ENCODE measurements at regions not wholly inside any gene's neighbourhood (a gene's known extent, or its start where the extent isn't known, plus 50 kb on each side); places are given as distances from the start of the nearest gene placed in this dataset.
A peak's percentile ranks its signal among the peaks of the same experiment; 100 is the strongest.

DNA sequence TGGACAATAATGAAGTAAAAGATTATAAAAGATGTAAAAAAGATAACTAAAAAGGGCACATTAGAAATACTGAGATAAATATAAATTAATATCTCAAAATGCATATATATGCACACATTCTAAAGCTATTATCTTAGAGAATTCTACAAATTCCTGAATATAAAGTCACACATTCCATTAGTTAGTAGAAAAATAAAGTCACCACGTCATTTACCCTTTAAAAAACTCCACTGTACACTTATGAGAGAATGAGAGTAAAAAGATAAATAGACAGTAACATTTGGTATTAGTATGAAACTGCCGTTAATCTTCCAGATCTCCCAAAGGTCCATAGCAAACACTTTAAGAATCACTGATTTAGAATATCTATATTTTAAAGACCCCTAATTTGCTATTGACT, 67.2 kb upstream of the IL15 start:
- Histone ChIP-seq H3K27ac (peak overlapping the region; percentile 8; the same call in 1 of the 2 replicates), H3K4me3 (no peak overlapping the region), H3K36me3 (ENCODE audit: insufficient read depth, low read length) (no peaks in the 10 kb centered on the region), H3K9ac (ENCODE audit: insufficient read length) (no peak overlapping the region), H3K9me3 (ENCODE audit: low read depth, low read length) (no peaks in the 10 kb centered on the region)
- TF ChIP-seq EZH2 (IDR thresholded peaks at IDR 0.05) (no peak), POLR2AphosphoS5 (IDR thresholded peaks at IDR 0.05; ENCODE audit: borderline replicate concordance, low read depth, low read length) (no peak), FOXP2 (optimal IDR thresholded peaks at IDR 0.05; ENCODE audit: control extremely low read depth, extremely low read length, insufficient read depth) (no peak)
- DNase-seq (ENCODE audit: low read depth, low spot score): no peak

DNA sequence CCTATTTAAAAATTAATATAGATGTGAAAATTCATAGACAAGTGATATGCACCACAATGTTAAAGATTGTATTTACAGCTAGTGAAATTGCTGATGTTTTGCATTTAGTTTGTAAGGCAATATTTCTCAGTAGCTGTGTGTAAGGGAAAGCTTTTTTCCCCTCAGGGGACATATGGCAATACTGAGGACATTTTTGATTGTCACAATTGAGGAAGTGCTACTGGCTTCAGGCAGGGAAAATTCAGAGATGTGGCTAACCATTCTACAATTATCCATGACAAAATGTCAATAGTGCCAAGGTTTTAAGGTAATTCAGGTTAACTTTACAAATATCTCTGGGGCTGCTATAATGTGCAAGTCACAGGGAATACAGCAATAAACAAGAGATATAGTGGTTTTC, 66.1 kb upstream of the IL15 start:
- DNase-seq (ENCODE audit: low read depth, low spot score): no peak
- no peak overlapping the region for H3K4me3 ChIP-seq
- TF ChIP-seq FOXP2 (optimal IDR thresholded peaks at IDR 0.05; ENCODE audit: control extremely low read depth, extremely low read length, insufficient read depth): no peak

DNA sequence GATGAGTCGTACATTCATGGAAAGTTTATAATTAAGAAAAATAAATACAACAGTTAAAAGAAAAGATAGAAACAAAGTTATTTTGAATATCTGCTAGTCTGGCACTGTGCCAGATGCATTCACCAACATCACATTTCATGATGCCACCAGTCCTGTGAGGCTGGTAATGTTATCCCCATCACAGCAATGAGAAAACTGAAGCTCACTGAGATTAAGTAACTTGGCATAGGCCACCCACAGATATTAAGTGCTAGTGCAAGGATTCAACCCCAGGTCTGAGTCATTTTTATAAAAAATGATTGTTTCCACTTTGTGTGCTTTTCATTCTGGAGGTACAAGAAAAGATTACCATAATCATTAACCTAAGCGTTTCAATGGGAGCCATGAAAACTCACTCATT, 65.0 kb upstream of the IL15 start:
- TF ChIP-seq POLR2AphosphoS5 (IDR thresholded peaks at IDR 0.05; ENCODE audit: borderline replicate concordance, low read depth, low read length) (no peak), FOXP2 (optimal IDR thresholded peaks at IDR 0.05; ENCODE audit: control extremely low read depth, extremely low read length, insufficient read depth) (no peak)
- H3K9me3 ChIP-seq (ENCODE audit: low read depth, low read length): no peaks in the 10 kb centered on the region
- H3K36me3 ChIP-seq (ENCODE audit: insufficient read depth, low read length): no peaks in the 10 kb centered on the region
- peak overlapping the region; percentile 63; the same call in 1 of the 2 replicates for H3K27ac ChIP-seq
- H3K4me3 ChIP-seq: no peak overlapping the region
- no peak overlapping the region for H3K9ac ChIP-seq (ENCODE audit: insufficient read length)
- DNase-seq (ENCODE audit: low read depth, low spot score): no peak

More for the DNA sequence above, 66.1 kb upstream of the IL15 start:
- Histone ChIP-seq H3K9ac (ENCODE audit: insufficient read length) (no peak overlapping the region), H3K36me3 (ENCODE audit: insufficient read depth, low read length) (no peaks in the 10 kb centered on the region), H3K27ac (peak overlapping the region; percentile 63), H3K9me3 (ENCODE audit: low read depth, low read length) (no peaks in the 10 kb centered on the region)

DNA sequence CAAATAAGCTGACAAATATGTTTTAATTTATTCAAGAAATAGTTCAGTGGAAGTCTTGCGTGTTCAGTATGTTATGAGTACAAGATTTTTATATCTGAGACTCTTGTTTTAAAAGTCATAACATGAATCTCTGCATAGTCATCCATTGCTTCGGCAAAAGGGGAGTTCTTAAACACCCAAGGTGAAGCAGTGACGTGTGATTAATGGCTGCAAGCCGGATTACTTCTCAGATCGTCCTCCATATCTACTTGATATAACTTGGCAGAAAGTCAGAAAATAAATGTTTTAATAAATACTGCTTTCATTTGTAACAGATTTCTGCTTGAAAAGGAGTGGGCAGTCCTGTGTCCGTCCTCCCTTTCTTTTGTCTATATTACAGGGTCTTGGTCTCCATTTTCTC, 64.6 kb upstream of the IL15 start:
- Histone ChIP-seq H3K9ac (ENCODE audit: insufficient read length) (no peak overlapping the region), H3K27ac (peak overlapping the region; percentile 63; the same call in 1 of the 2 replicates), H3K4me3 (no peak overlapping the region), H3K36me3 (ENCODE audit: insufficient read depth, low read length) (no peaks in the 10 kb centered on the region), H3K9me3 (ENCODE audit: low read depth, low read length) (no peaks in the 10 kb centered on the region)
- TF ChIP-seq FOXP2 (optimal IDR thresholded peaks at IDR 0.05; ENCODE audit: control extremely low read depth, extremely low read length, insufficient read depth): no peak
- no peak for TF ChIP-seq EZH2 (IDR thresholded peaks at IDR 0.05)
- no peak for TF ChIP-seq POLR2AphosphoS5 (IDR thresholded peaks at IDR 0.05; ENCODE audit: borderline replicate concordance, low read depth, low read length)
- DNase-seq (ENCODE audit: low read depth, low spot score): no peak

DNA sequence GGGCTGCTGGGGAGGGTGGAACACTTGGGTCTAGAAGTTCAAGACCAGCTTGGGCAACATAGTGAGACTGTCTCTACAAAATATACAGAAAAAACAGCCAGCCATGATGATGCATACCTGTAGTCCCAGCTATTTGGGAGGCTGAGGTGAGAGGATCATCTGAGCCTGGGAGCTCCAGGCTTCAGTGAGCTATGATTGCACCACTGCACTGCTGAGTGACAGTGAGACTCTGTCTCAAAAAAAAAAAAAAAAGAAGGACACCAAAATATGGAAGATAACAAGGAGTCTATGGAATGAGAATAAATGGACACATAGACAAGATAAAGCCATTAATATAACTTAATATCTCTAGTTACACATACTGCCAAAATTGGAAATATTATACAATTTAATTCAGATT, 62.7 kb upstream of the IL15 start:
- no peak overlapping the region for H3K9ac ChIP-seq (ENCODE audit: insufficient read length)
- DNase-seq (ENCODE audit: low read depth, low spot score): no peak

DNA sequence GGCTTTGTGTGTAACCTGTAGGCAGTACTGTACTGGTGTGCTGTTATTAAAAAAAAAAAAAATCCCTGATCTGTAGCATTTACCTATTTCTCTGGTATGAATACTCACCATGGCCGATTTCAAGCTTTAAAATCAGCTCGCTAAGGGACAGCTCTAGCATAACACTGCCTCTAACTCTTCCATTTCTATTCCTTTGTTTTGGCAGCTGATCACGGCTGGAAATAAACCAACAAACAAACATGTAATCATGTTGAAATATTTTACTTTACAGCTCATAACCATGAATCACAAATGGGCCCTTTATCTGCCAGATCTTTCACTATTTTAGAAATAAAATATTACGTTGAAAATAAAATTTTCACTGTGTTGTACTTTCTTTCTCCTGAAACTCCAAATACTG, 60.5 kb upstream of the IL15 start:
- TF ChIP-seq EZH2 (IDR thresholded peaks at IDR 0.05): no peak
- TF ChIP-seq FOXP2 (optimal IDR thresholded peaks at IDR 0.05; ENCODE audit: control extremely low read depth, extremely low read length, insufficient read depth): no peak
- no peak for TF ChIP-seq POLR2AphosphoS5 (IDR thresholded peaks at IDR 0.05; ENCODE audit: borderline replicate concordance, low read depth, low read length)
- H3K9ac ChIP-seq (ENCODE audit: insufficient read length): no peak overlapping the region
- no peak overlapping the region for H3K27ac ChIP-seq
- H3K36me3 ChIP-seq (ENCODE audit: insufficient read depth, low read length): no peaks in the 10 kb centered on the region
- no peak overlapping the region for H3K4me3 ChIP-seq
- no peak for DNase-seq (ENCODE audit: low read depth, low spot score)
- H3K9me3 ChIP-seq (ENCODE audit: low read depth, low read length): no peaks in the 10 kb centered on the region

More for the DNA sequence above, 62.7 kb upstream of the IL15 start:
- no peak for TF ChIP-seq POLR2AphosphoS5 (IDR thresholded peaks at IDR 0.05; ENCODE audit: borderline replicate concordance, low read depth, low read length)
- no peak for TF ChIP-seq EZH2 (IDR thresholded peaks at IDR 0.05)
- no peak for TF ChIP-seq FOXP2 (optimal IDR thresholded peaks at IDR 0.05; ENCODE audit: control extremely low read depth, extremely low read length, insufficient read depth)
- Histone ChIP-seq H3K36me3 (ENCODE audit: insufficient read depth, low read length) (no peaks in the 10 kb centered on the region), H3K4me3 (no peak overlapping the region), H3K27ac (no peak overlapping the region), H3K9me3 (ENCODE audit: low read depth, low read length) (no peaks in the 10 kb centered on the region)

DNA sequence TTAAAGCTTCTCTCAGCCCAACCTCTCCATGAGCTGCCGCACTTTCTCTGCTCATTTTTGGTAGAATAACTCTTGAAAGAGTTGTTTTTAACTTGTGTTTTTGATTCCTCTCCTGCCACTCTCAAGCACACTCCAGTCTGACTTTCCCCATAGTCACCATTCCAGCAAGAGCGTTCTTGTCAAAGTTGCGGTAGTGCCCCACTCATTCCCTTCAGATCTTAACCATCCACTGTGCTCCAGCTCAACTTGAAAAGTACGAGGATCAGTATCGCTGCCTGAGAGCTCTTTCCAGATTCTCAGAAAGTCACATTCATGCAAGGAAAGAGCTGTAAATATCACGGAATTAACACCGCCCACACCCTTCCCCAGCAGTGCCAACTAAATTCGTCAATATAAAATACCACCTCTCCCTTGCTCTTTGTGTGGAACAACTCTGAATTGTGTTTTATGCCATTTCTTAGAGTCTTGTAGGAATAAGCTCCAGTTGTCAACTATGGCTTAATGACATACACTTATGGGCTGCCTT, 59.7 kb upstream of the IL15 start:
- DNase-seq (ENCODE audit: low read depth, low spot score): no peak
- Histone ChIP-seq H3K27ac (no peak overlapping the region), H3K4me3 (no peak overlapping the region), H3K9me3 (ENCODE audit: low read depth, low read length) (no peaks in the 10 kb centered on the region), H3K9ac (ENCODE audit: insufficient read length) (no peak overlapping the region), H3K36me3 (ENCODE audit: insufficient read depth, low read length) (no peaks in the 10 kb centered on the region)
- no peak for TF ChIP-seq FOXP2 (optimal IDR thresholded peaks at IDR 0.05; ENCODE audit: control extremely low read depth, extremely low read length, insufficient read depth)

DNA sequence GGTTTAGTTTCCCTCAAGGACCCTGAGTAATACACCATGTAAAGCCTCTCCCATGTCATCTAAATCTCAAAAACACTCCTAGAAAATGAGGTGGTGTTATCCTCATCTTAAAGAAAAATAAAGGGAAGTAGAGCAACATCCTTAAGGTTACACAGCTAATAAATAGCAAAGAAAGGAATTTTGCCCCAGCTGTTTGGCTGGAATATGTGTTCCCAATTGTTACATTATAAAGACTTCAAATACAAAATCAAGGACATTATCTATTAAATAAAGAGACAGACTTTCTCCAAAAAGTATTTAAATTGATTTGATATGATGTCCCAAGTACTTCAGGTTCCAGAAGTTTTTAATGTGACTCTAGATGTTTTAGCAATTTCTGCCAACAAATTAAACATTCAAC, 57.9 kb upstream of the IL15 start:
- H3K9ac ChIP-seq (ENCODE audit: insufficient read length): no peak overlapping the region
- DNase-seq (ENCODE audit: low read depth, low spot score): no peak
- no peak for TF ChIP-seq POLR2AphosphoS5 (IDR thresholded peaks at IDR 0.05; ENCODE audit: borderline replicate concordance, low read depth, low read length)
- no peak for TF ChIP-seq EZH2 (IDR thresholded peaks at IDR 0.05)
- no peak for TF ChIP-seq FOXP2 (optimal IDR thresholded peaks at IDR 0.05; ENCODE audit: control extremely low read depth, extremely low read length, insufficient read depth)
- no peaks in the 10 kb centered on the region for H3K36me3 ChIP-seq (ENCODE audit: insufficient read depth, low read length)
- H3K27ac ChIP-seq: no peak overlapping the region
- no peaks in the 10 kb centered on the region for H3K9me3 ChIP-seq (ENCODE audit: low read depth, low read length)
- H3K4me3 ChIP-seq: no peak overlapping the region

DNA sequence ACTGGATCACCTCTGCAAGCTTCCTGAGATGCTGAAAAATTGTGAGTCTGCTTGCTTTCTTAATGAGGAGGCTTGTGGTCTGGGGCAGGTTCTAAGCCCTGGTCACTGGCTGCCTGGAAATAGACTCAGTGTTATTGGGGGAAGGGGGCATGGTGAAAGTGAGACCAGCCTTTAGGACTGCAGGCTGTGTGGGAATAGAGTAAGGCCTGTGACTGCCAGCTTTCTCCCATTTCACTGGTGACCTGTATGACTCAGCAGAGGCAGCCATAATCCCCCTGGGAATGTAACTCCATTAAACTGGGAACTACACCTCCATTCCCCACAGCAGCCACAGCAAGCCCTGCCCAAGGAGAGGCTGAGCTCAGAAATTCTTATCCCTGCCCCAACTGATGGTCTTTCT, 55.9 kb upstream of the IL15 start:
- Histone ChIP-seq H3K9me3 (ENCODE audit: low read depth, low read length) (no peaks in the 10 kb centered on the region), H3K4me3 (no peak overlapping the region), H3K9ac (ENCODE audit: insufficient read length) (no peak overlapping the region), H3K36me3 (ENCODE audit: insufficient read depth, low read length) (no peaks in the 10 kb centered on the region), H3K27ac (no peak overlapping the region)
- TF ChIP-seq FOXP2 (optimal IDR thresholded peaks at IDR 0.05; ENCODE audit: control extremely low read depth, extremely low read length, insufficient read depth) (no peak), EZH2 (IDR thresholded peaks at IDR 0.05) (no peak), POLR2AphosphoS5 (IDR thresholded peaks at IDR 0.05; ENCODE audit: borderline replicate concordance, low read depth, low read length) (no peak)
- no peak for DNase-seq (ENCODE audit: low read depth, low spot score)

Measured in SK-N-MC (cell line).